Endodermal cell (in vitro differentiated cells): ENCODE measurements at regions not wholly inside any gene's neighbourhood (a gene's known extent, or its start where the extent isn't known, plus 50 kb on each side); places are given as distances from the start of the nearest gene placed in this dataset.

Source experiments
- DNase-seq: peaks from one replicate; pipeline ENCODE4 v3.0.0-alpha.2; 2017
- H3K27ac ChIP-seq: 2 replicates; pipeline ENCODE4 v1.5.1; 2013; ENCODE audit warnings: mild to moderate bottlenecking, low read depth, low read length, moderate library complexity
- H3K27me3 ChIP-seq: 2 replicates; pipeline ENCODE4 v1.6.1; 2013; ENCODE audit warnings: mild to moderate bottlenecking, low read length, moderate library complexity; ENCODE audit not compliant: insufficient read depth, control insufficient read depth, poor library complexity, severe bottlenecking
- H3K36me3 ChIP-seq: 2 replicates; pipeline ENCODE4 v1.7.0; 2013; ENCODE audit warnings: mild to moderate bottlenecking, low read length, moderate library complexity; ENCODE audit not compliant: control insufficient read depth, insufficient read depth
- H3K4me1 ChIP-seq: one replicate; pipeline ENCODE4 v1.7.0; 2013; ENCODE audit warnings: low read length; ENCODE audit not compliant: control insufficient read depth, insufficient read depth
- H3K4me3 ChIP-seq: 2 replicates; pipeline ENCODE4 v1.5.1; 2013; ENCODE audit warnings: mild to moderate bottlenecking, low read length, moderate library complexity
- H3K9ac ChIP-seq: 2 replicates; pipeline ENCODE4 v1.6.1; 2013; ENCODE audit warnings: mild to moderate bottlenecking, low read length, moderate library complexity; ENCODE audit not compliant: poor library complexity, severe bottlenecking; ENCODE audit errors: extremely low read depth
- H3K9me3 ChIP-seq: 2 replicates; pipeline ENCODE4 v1.6.1; 2013; ENCODE audit warnings: mild to moderate bottlenecking, low read length, moderate library complexity; ENCODE audit not compliant: control insufficient read depth
- H3K27ac Mint-ChIP-seq: 2 replicates; pipeline ENCODE4 v1.8.0; 2020; ENCODE audit warnings: mixed read lengths
- H3K27me3 Mint-ChIP-seq: 2 replicates; pipeline ENCODE4 v1.8.0; 2021; ENCODE audit warnings: mild to moderate bottlenecking, mixed read lengths; ENCODE audit not compliant: insufficient read depth
- H3K36me3 Mint-ChIP-seq: 2 replicates; pipeline ENCODE4 v1.8.0; 2020; ENCODE audit warnings: low read depth, mixed read lengths
- H3K4me1 Mint-ChIP-seq: 2 replicates; pipeline ENCODE4 v1.8.0; 2020; ENCODE audit warnings: mixed read lengths
- H3K4me3 Mint-ChIP-seq: 2 replicates; pipeline ENCODE4 v1.8.0; 2020; ENCODE audit warnings: mild to moderate bottlenecking, moderate library complexity, mixed read lengths
- H3K9me3 Mint-ChIP-seq: 2 replicates; pipeline ENCODE4 v1.8.0; 2020; ENCODE audit warnings: mild to moderate bottlenecking, mixed read lengths
- WGBS, 2 experiments: methylation state at CpG; one replicate each; pipeline versions ENCODE4 v1.1.5 to v1.1.7; 2013; ENCODE audit warnings: missing lambda C conversion rate in 2 of 2, mixed read lengths in 1 of 2; ENCODE audit not compliant: insufficient coverage in 1 of 2, insufficient read length in 1 of 2; 5-methylcytosine and 5-hydroxymethylcytosine counted together
- TF ChIP-seq, protein P1 (sequence below): fragments of 200-600 bp; sonication (generic); conservative IDR thresholded peaks from 2 replicates; pipeline ENCODE4 v1.5.0; 2021; ENCODE audit warnings: antibody characterized with exemption, mild to moderate bottlenecking

DNA sequence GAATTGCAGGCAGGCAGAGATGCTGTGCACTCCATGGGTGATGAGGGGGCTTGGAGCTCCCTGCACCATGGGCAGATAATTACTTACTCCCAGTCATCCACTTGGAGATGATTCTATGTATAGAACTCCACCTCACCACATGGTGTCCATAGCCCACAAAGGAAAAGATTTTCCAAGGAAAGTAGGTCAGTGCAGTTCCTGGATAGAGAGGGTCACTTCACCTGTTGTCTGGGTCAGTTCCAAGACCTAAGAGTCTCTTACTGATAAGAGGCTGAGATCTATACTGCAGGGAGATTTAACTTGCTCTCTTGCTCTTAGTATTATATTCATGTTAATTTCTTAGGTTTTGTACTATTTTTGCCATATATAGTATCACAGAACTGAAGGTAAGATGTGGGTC is 113.9 kb upstream of the BRINP1 start:
- Histone ChIP-seq H3K9me3 (no peaks in the 10 kb centered on the region), H3K4me3 (no peak overlapping the region), H3K36me3 (no peaks in the 10 kb centered on the region), H3K9ac (no peak overlapping the region), H3K4me1 (no peaks in the 10 kb centered on the region), H3K27me3 (peaks cover 3% of the 10 kb centered on the region), H3K27ac (no peak overlapping the region)
- Mint-ChIP-seq H3K4me1 (peaks cover 8% of the 10 kb centered on the region), H3K9me3 (no peaks in the 10 kb centered on the region), H3K4me3 (no peak overlapping the region), H3K36me3 (no peaks in the 10 kb centered on the region), H3K27me3 (no peaks in the 10 kb centered on the region), H3K27ac (no peak overlapping the region)
- no peak for DNase-seq
- TF ChIP-seq, protein P1, sequence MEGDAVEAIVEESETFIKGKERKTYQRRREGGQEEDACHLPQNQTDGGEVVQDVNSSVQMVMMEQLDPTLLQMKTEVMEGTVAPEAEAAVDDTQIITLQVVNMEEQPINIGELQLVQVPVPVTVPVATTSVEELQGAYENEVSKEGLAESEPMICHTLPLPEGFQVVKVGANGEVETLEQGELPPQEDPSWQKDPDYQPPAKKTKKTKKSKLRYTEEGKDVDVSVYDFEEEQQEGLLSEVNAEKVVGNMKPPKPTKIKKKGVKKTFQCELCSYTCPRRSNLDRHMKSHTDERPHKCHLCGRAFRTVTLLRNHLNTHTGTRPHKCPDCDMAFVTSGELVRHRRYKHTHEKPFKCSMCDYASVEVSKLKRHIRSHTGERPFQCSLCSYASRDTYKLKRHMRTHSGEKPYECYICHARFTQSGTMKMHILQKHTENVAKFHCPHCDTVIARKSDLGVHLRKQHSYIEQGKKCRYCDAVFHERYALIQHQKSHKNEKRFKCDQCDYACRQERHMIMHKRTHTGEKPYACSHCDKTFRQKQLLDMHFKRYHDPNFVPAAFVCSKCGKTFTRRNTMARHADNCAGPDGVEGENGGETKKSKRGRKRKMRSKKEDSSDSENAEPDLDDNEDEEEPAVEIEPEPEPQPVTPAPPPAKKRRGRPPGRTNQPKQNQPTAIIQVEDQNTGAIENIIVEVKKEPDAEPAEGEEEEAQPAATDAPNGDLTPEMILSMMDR = no peak

DNA sequence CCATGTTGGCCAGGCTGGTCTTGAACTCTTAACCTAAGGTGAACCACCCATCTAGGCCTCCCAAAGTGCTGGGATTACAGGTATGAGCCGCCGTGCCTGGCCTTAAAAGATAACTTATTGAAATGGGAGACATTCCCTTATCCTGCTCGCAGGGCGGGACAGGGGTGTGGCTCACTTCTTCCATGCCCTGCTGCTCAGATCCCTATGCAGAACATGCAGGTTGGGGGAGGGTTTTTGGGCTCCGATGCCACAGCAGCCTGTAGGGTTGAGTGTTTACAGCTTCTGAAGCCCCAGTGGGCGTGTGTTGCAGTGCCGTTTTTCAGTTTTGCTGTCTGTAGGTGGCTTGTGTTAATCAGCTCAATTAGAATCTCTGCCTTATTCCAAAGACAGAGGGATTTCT is 108.0 kb upstream of the BRINP1 start:
- 83 to 88% methylated on average over 2 to 7 of the region's 7 CpGs for WGBS, 2 experiments
- H3K9me3 Mint-ChIP-seq = no peaks in the 10 kb centered on the region
- no peaks in the 10 kb centered on the region for H3K4me1 ChIP-seq

DNA sequence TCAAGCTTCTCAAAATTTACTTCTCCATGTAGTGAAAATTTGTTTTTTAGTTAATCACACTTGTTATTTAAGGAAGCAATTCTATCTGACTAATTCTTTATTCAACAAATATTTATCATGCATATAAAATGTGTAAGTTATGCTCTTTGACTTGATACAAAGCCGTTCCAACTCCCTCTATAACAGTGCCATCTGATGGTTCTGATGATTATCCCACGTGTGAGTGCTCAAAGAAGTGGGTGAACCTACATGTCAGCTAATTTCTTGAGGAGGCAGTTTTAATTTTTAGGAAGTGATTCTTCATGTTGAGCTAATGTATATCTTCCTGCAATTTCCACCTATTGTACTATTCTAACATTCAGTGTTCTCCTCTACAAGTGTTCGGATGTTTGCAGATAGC is 88.8 kb upstream of the BRINP1 start:
- Mint-ChIP-seq H3K27ac (no peak overlapping the region), H3K36me3 (no peaks in the 10 kb centered on the region), H3K4me3 (no peak overlapping the region), H3K4me1 (peaks cover 23% of the 10 kb centered on the region), H3K9me3 (no peaks in the 10 kb centered on the region), H3K27me3 (no peaks in the 10 kb centered on the region)
- H3K9me3 ChIP-seq = no peaks in the 10 kb centered on the region
- WGBS, 2 experiments = 70 to 72% methylated on average over 2 to 3 of the region's 3 CpGs
- no peak overlapping the region for H3K9ac ChIP-seq
- H3K4me1 ChIP-seq = no peaks in the 10 kb centered on the region
- TF ChIP-seq, protein P1 = no peak
- no peak overlapping the region for H3K27ac ChIP-seq
- H3K27me3 ChIP-seq = no peaks in the 10 kb centered on the region
- H3K4me3 ChIP-seq = no peak overlapping the region
- DNase-seq = no peak
- no peaks in the 10 kb centered on the region for H3K36me3 ChIP-seq

More for the DNA sequence above, 108.0 kb upstream of the BRINP1 start:
- no peaks in the 10 kb centered on the region for H3K36me3 ChIP-seq
- no peak overlapping the region for H3K9ac ChIP-seq
- H3K9me3 ChIP-seq = no peaks in the 10 kb centered on the region
- Mint-ChIP-seq H3K4me3 (no peak overlapping the region), H3K27ac (no peak overlapping the region), H3K27me3 (no peaks in the 10 kb centered on the region), H3K4me1 (peaks cover 3% of the 10 kb centered on the region), H3K36me3 (no peaks in the 10 kb centered on the region)
- no peak overlapping the region for H3K4me3 ChIP-seq
- TF ChIP-seq, protein P1 = no peak
- H3K27ac ChIP-seq = no peak overlapping the region
- H3K27me3 ChIP-seq = no peaks in the 10 kb centered on the region
- peak; percentile 44 for DNase-seq
